Stimulated activated CD8-positive, alpha-beta memory T cell treated with anti-CD3 and anti-CD28 coated beads, Interleukin-7, amount 100 ng/mL, for 24 hours (primary cell): ENCODE measurements at regions not wholly inside any gene's neighbourhood (a gene's known extent, or its start where the extent isn't known, plus 50 kb on each side); places are given as distances from the start of the nearest gene placed in this dataset.

Experiments
- DNase-seq: peaks from one replicate; pipeline ENCODE4 v3.0.0-alpha.2; 2020; ENCODE audit warnings: low read depth

DNA sequence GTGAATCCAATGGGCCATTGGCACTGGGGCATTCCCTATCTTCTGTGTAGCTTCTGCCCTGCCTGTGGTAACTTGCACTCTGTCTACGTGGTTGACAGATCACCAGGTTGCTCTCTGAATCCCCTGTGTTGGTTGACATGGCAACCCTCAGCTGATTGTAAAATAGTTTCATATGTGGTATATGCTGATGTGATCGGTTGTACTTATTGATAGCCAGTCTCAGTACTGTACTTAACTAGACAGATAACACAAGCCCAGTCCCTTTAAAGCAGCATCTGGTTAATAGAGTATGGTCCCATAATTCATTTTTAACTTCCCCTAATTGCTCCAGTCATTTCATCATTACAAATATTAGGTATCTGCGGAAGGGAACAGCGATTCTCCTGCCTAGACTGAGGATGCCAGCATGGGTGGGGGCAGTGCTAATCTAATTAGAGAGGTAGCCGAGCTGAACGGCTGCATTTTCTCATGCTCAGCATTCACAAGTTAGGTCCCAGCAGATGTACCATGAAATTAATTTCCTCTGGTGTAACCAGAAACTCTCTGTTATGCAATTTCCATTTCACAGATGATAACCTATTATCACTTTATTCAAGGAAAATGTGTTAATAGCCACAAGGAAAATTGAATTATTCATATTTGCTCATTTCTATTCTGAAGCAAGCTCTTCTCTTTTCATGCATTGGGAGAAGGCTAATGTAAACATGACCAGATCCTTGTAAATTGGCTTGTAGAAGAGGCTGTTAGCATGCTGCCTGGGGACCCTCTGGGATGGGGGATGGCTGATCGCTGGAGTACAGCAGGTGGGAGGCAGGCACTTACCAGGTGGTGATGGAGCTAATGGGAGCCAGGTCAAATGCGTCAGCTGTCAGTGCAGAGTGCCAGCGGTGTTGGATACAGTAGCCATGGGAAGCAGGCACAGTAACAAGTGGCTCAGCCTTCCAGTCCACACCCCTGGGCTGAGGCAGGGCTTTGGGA is 608.3 kb downstream of the GALR1 start:
- no peak for DNase-seq

DNA sequence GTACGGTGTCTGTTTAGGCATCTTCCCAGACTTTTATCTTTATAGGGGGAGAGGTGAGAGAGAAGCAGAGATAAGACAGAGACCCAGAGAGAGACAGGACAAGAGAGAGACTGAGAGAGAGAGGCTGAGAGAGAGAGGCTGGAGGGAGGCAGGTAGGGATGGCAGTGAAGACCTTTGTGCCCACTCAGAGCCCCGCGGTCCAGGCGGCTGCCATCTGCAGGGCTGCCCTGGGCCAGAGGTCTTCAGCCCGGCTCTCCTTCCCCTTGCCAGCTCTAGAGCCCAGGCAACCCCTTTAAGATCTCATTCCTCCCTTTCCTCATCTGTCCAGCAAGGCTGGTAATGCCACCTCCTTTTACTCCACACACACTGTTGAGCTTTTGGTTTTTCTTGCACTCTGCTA is 610.0 kb downstream of the GALR1 start:
- DNase-seq = no peak

- DNase-seq = no peak
Observed at GRCh38 chr18:77862066-77862757, 612.6 kb downstream of the GALR1 start.

DNA sequence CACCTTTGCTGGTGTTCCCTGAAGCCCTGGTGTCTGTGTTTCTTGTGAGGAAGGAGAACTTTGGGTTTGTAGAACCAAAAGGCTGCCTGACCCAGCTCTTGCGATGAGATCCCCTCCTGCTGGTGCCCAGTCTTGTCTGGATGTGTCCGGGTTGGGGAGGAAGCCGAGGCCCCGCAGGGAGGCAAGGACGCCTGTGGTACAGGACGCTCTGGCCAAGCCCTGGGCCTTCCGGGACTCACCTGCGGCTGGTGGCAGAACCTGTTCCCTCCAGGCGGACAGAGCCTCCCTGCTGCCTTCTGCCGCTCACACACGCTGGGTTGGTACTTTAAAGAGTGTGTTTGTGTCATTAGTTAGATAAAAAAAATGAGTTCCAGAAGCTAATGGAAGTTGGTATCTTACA is 616.2 kb downstream of the GALR1 start:
- no peak for DNase-seq

- no peak for DNase-seq
Observed at GRCh38 chr18:77866351-77866750, 616.7 kb downstream of the GALR1 start.

DNA sequence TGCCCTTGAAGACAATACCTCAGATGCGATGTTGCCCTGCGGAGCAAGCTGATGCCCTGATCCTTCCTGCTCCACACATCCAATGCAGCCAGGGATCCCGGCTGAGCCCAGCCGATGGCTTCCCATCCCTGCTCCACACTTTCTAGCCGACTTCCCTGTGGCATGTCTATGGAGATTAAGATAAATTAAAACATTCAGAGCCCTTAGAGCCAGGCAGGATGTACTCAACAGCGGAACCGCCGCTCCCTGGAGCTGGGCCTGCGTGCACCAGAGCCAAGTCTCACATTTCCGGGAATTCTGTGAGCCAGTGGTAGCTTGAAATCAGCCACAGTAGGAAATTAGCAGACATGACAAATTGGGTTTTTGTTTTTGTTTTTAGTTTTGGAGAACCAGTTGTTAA is 620.6 kb downstream of the GALR1 start:
- no peak for DNase-seq

DNA sequence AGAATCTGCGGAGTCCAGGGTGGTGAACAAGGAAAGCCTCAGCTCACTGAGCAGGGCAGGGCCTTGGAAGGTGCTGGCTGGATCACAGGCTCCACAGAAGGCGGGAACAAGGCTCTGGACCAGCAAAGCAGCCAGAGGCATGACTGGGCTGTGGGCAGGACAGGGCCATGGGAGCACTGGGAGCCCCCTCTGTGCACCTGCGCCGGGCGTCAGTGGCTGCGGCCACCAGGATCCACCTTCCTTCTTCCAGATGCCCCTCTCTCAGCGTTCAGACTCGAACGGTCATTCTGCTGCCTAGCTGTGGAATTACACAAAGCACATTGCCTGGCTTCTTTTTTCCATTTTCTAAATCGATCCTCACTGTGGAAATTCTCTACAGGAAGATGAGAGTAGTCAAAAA is 621.2 kb downstream of the GALR1 start:
- DNase-seq = no peak

GRCh38 chr18:77872166-77872565 is 622.5 kb downstream of the GALR1 start:
- no peak for DNase-seq

- no peak for DNase-seq
Observed at GRCh38 chr18:77876319-77876865, 626.7 kb downstream of the GALR1 start.

- no peak for DNase-seq
Observed at GRCh38 chr18:77879829-77880228, 630.2 kb downstream of the GALR1 start.

- DNase-seq = no peak
Observed at GRCh38 chr18:77884454-77884853, 634.8 kb downstream of the GALR1 start.

GRCh38 chr18:77894060-77894459 is 644.4 kb downstream of the GALR1 start:
- no peak for DNase-seq

DNA sequence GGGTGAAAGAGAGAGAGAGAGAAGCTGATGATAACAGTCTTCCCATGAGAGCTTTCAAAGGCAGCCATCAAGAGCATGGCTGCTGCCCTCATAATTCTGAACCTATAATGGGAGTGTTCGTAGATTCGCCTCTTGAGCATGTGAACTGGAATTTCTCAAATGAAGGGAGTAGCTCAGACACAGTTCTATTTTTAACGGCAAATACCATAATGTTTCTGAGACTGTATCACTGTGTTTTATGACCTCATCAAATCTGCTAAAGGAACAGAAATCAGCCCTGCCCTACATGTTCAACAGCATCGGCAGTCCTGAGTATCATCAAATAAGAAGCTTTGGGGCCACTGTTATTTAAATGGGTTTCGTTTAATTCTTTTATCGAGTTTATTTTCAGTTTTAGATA is 645.6 kb downstream of the GALR1 start:
- DNase-seq = no peak

DNA sequence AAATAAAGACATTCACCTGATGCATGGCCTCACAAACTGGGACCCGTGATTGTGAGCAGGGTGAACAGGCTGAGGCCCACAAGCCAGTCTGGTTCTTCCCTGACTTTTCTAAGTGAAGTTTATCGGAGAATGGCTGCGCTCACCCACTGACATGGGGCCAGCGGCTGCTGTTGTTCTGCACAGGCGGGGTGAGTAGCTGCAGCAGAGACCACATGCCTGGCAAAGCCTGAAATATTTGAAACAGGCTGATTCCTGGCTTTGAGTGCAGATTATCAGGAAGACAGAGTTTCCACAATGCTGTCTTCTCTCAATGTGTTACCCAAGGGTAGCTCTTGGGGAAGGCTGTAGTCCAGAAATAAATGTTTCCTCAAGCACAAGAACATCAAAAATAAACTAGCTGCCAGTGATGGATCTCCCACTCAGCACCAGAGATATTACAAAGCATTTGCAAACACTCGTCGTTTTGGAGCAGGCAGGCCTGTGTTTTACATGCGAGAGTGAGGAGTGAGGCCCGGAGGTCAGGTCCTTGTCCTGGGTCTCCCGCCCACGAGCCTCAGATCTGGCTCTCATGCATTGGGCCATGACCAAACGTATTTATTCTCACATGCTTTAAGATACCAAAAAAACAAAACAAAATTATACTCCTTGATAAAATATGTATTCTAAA is 647.1 kb downstream of the GALR1 start:
- no peak for DNase-seq

DNA sequence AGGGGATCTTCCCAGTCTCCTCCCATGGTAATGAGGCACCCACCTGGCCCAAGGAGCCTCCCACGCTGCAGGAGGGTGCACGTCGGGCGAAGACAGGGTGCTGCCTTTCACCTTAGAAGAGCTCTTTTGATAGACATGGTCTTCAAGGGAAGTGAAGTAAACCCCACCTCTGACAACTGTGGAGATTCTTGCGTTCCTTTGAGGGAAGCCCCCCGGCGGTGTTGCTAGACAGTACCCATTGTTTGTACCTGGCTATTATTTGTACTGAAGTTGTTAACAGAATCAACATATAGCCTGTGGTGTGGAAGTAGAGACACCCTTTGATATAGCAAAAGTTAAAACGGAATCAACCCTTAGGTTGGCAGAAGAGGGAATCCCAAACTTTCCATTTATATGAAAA is 648.0 kb downstream of the GALR1 start:
- DNase-seq = no peak

- no peak for DNase-seq
Observed at GRCh38 chr18:77899972-77900754, 650.5 kb downstream of the GALR1 start.

DNA sequence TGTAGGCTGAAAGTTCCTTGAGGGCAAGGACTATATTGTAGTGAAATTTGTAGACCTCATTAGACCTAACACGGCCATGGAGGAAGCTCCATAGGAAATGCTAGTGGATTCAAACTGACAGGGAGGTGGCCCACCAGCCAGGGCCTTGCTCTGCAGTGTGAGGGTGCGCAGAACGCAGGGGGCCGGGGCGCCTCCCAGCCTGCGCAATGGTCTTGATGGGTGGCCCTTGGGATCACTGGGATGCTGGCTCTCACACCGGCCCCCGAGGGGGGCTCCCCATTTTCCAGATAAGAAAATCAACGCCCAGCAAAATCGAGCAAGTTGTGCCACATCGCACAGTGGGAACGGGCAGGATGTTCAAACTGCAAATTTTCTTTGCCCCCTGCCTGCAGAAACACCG is 655.4 kb downstream of the GALR1 start:
- no peak for DNase-seq

- no peak for DNase-seq
Observed at GRCh38 chr18:77905449-77906055, 655.9 kb downstream of the GALR1 start.

GRCh38 chr18:77906103-77906892 is 656.6 kb downstream of the GALR1 start:
- no peak for DNase-seq

DNA sequence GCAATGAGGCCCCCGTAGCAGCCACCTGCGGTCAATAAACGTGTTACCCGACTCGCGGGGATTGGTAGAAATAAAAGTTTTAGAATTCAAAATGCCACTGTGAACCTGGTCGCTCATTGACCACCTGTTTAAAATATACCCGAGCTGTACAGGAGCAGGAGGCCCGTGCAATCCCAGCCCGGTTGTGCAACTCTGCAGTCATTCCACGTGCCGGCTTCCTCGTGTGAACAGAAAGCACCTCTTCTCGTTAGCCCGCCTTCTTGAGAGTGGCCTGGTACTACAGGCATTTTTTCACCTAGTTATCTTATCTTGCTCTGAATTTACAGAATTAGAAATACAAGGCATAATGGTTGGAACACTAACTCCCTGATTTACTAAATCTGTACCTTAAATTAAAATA is 660.7 kb downstream of the GALR1 start:
- DNase-seq = no peak
